ENCODE measurements at regions not wholly inside any gene's neighbourhood (a gene's known extent, or its start where the extent isn't known, plus 50 kb on each side); places are given as distances from the start of the nearest gene placed in this dataset.

DNA sequence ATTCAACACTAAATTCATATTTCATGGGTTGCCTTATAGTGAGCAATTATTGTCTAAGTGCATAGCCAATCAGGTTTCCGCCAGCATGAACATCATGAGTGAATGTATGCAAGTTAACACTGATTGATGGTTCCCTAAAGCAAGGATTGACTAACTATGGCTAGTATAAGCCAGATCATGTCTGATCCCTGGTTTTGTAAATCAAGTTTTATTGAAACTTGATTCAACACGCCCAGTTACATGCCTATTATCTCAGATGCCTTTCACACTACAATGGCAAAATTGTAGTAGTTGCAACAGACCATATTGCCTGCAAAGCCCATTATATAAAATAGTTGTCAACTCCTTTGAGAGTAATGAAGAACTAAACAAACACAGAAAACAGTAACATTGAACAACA, 1127.4 kb downstream of the NCAM2 start:
- H3K9me3 ChIP-seq, result peaks cover 0 to 7% (median 0%) of the 10 kb centered on the region in 12 donors
- intact Hi-C loops (cut with DNase I), result no loop called here
- ATAC-seq (no peak), DNase-seq (no peak)
- H3K27ac ChIP-seq, result no peak overlapping the region
- no peak overlapping the region for H3K4me3 ChIP-seq
- no peaks in the 10 kb centered on the region for H3K36me3 ChIP-seq
- no peaks in the 10 kb centered on the region for H3K27me3 ChIP-seq
- TF ChIP-seq, protein P1, sequence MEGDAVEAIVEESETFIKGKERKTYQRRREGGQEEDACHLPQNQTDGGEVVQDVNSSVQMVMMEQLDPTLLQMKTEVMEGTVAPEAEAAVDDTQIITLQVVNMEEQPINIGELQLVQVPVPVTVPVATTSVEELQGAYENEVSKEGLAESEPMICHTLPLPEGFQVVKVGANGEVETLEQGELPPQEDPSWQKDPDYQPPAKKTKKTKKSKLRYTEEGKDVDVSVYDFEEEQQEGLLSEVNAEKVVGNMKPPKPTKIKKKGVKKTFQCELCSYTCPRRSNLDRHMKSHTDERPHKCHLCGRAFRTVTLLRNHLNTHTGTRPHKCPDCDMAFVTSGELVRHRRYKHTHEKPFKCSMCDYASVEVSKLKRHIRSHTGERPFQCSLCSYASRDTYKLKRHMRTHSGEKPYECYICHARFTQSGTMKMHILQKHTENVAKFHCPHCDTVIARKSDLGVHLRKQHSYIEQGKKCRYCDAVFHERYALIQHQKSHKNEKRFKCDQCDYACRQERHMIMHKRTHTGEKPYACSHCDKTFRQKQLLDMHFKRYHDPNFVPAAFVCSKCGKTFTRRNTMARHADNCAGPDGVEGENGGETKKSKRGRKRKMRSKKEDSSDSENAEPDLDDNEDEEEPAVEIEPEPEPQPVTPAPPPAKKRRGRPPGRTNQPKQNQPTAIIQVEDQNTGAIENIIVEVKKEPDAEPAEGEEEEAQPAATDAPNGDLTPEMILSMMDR (IDR thresholded peaks at IDR 0.05), result no peak
- no peak for TF ChIP-seq POLR2A (IDR thresholded peaks at IDR 0.05)
- no peaks in the 10 kb centered on the region for H3K4me1 ChIP-seq
- 81 to 93% (median 86%) methylated on average over 2 of the region's 2 CpGs for WGBS, 4 donors

DNA sequence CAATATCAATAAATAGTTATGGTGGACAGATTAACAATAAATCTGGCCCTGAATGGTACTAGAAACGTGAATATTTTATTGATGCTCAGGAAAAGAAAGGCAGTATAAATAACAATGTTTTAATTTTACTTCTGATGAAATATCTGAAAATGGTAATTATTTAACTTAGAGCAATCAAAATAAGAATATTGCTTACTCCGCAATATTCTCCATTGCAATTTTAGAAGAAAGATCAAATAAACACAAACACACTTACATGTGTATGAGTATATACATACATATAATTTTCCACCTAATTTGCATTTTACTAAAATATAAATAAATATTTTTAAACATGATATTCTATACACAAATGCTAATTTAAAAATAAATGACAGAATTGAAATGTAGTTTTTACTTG, 1130.5 kb downstream of the NCAM2 start:
- no peak for ATAC-seq
- Histone ChIP-seq H3K27ac (no peak overlapping the region), H3K4me3 (no peak overlapping the region), H3K36me3 (no peaks in the 10 kb centered on the region), H3K4me1 (no peaks in the 10 kb centered on the region), H3K27me3 (no peaks in the 10 kb centered on the region), H3K9me3 (peaks cover 0 to 7% (median 0%) of the 10 kb centered on the region in 12 donors)
- TF ChIP-seq, protein P1 (IDR thresholded peaks at IDR 0.05), result no peak
- no peak for TF ChIP-seq POLR2A (IDR thresholded peaks at IDR 0.05)
- intact Hi-C loops (cut with DNase I), result no loop called here
- DNase-seq, result no peak
- WGBS, 4 donors, result 71 to 76% (median 72%) methylated on average over 2 of the region's 2 CpGs

DNA sequence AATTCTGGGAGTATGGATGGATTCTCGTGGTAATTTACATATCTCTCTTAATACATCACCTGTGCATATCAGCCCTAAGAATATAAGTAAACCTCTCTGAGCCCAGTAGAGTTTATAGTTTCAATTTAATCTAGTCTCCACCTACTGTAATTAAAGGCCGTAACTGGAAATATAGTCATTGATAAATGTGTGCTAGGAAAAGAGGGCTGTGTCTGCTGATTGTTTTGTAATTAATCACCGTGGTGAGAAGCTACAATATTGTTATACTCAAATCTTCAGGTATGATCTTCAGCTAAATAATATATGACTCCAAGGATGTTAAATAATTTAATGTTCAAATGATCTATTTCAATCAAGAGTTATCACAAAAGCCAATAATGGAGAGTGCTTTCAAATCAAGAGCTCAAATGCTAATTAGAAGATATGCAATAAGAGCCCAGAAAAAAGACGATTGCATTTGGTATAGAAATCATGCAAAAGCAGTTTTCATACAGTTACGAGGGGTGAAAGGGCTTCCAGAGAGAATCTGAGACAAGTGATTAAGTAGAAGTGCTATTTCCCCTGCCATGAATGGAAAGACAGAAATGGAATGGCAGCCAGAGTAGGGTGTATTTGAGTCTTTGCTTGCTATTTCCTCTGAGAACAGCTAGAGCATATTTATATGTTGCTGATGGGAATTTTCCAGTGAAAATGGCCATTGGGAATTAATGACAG, 1134.3 kb downstream of the NCAM2 start:
- TF ChIP-seq POLR2A (IDR thresholded peaks at IDR 0.05), result no peak
- TF ChIP-seq, protein P1 (IDR thresholded peaks at IDR 0.05), result no peak
- H3K27ac ChIP-seq, result no peak overlapping the region
- no peak overlapping the region for H3K4me3 ChIP-seq
- intact Hi-C loops (cut with DNase I), result no loop called here
- no peak for ATAC-seq
- H3K36me3 ChIP-seq, result no peaks in the 10 kb centered on the region
- WGBS, 4 donors, result 65 to 74% (median 71%) methylated on average over 5 of the region's 5 CpGs
- H3K27me3 ChIP-seq, result no peaks in the 10 kb centered on the region
- no peak for DNase-seq
- H3K4me1 ChIP-seq, result no peaks in the 10 kb centered on the region
- H3K9me3 ChIP-seq, result peaks cover 0 to 7% (median 0%) of the 10 kb centered on the region in 12 donors

DNA sequence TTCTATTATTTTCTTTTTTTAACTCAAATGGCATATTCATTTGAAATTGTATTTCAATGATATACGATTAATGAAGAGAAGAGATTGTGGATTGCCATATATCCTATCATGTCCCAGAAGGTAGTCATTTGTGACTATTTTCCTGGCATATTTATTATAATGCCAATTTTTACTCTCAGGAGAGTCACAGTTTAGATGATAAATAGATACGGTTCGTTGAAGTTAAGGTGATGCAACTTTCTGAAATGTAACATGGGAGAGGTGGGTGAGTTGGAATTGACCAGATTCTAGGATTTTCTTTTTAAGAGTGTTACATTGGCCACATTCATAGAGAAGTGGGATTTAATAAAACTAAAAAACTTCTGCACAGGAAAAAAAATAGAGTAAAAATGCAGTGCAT, 1138.5 kb downstream of the NCAM2 start:
- intact Hi-C loops (cut with DNase I), result no loop called here

More for the DNA sequence above, 1138.5 kb downstream of the NCAM2 start:
- no peak for ATAC-seq
- DNase-seq, result no peak
- 84 to 87% (median 85%) methylated on average over 3 of the region's 3 CpGs for WGBS, 4 donors
- H3K27me3 ChIP-seq, result no peaks in the 10 kb centered on the region
- no peaks in the 10 kb centered on the region for H3K4me1 ChIP-seq
- no peak overlapping the region for H3K27ac ChIP-seq
- H3K36me3 ChIP-seq, result no peaks in the 10 kb centered on the region
- no peak for TF ChIP-seq POLR2A (IDR thresholded peaks at IDR 0.05)
- TF ChIP-seq, protein P1 (IDR thresholded peaks at IDR 0.05), result no peak
- H3K9me3 ChIP-seq, result peaks cover 0 to 7% (median 0%) of the 10 kb centered on the region in 12 donors
- H3K4me3 ChIP-seq, result no peak overlapping the region
